Nucleus accumbens (tissue), 56 donors: ENCODE measurements at regions not wholly inside any gene's neighbourhood (a gene's known extent, or its start where the extent isn't known, plus 50 kb on each side); places are given as distances from the start of the nearest gene placed in this dataset.
"Not testable (repeated sequence)": the region's sequence is repeated elsewhere in the genome, so short reads cannot be mapped to it uniquely, and the experiment has no call there.

Experiments used
- DNase-seq, 56 donors: peaks; one replicate each; lab custom pipeline; 2025; lab: John Stamatoyannopoulos, UW

GRCh38 chr7:103244865-103245264 is 52.4 kb upstream of the PMPCB start:
- DNase-seq, result not testable (repeated sequence)

GRCh38 chr7:103240806-103241205 is 56.4 kb upstream of the PMPCB start:
- no peak for DNase-seq

GRCh38 chr7:103235824-103236223 is 61.4 kb upstream of the PMPCB start:
- not testable (repeated sequence) for DNase-seq

- not testable (repeated sequence) for DNase-seq
Observed at GRCh38 chr7:103234877-103235276, 62.4 kb upstream of the PMPCB start.

- not testable (repeated sequence) for DNase-seq
Observed at GRCh38 chr7:103227787-103228186, 69.4 kb upstream of the PMPCB start.

- peak in 3 of 56 donors; percentile 4 to 8 (median 5) for DNase-seq
Observed at GRCh38 chr7:103225798-103226197, 71.4 kb upstream of the PMPCB start.

- not testable (repeated sequence) for DNase-seq
Observed at GRCh38 chr7:103223065-103223464, 74.2 kb upstream of the NAPEPLD start.

GRCh38 chr7:103211049-103211448 is 62.1 kb upstream of the NAPEPLD start:
- DNase-seq, result not testable (repeated sequence)

- DNase-seq, result not testable (repeated sequence)
Observed at GRCh38 chr7:103199191-103199590, 50.3 kb upstream of the NAPEPLD start.
